ENCODE measurements at regions not wholly inside any gene's neighbourhood (a gene's known extent, or its start where the extent isn't known, plus 50 kb on each side); places are given as distances from the start of the nearest gene placed in this dataset.

- TF ChIP-seq CTCF (IDR thresholded peaks at IDR 0.05 in 4 of 5, conservative IDR thresholded peaks at IDR 0.05 in 1 of 5), result no peak
- TF ChIP-seq POLR2A (IDR thresholded peaks at IDR 0.05), result no peak
Measured at GRCh38 chr4:154916068-154916467, 135.0 kb downstream of the RBM46 start.

Measured in gastrocnemius medialis (tissue), 4 donors.